ENCODE measurements at regions not wholly inside any gene's neighbourhood (a gene's known extent, or its start where the extent isn't known, plus 50 kb on each side); places are given as distances from the start of the nearest gene placed in this dataset.

- no peak for TF ChIP-seq CTCF (IDR thresholded peaks at IDR 0.05; ENCODE audit: low read depth, low read length)
- H3K4me3 ChIP-seq (ENCODE audit: low read depth, low read length), result no peak overlapping the region
- no peak for DNase-seq
- H3K9me3 ChIP-seq, result no peaks in the 10 kb centered on the region
- no peaks in the 10 kb centered on the region for H3K36me3 ChIP-seq
- no peaks in the 10 kb centered on the region for H3K4me1 ChIP-seq
- H3K27me3 ChIP-seq, result no peaks in the 10 kb centered on the region
These were observed 64.7 kb downstream of the OXSM start for GRCh38 chr3:25854635-25855034.

- H3K36me3 ChIP-seq, result no peaks in the 10 kb centered on the region
- no peak for TF ChIP-seq CTCF (IDR thresholded peaks at IDR 0.05; ENCODE audit: low read depth, low read length)
- no peaks in the 10 kb centered on the region for H3K4me1 ChIP-seq
- H3K9me3 ChIP-seq, result no peaks in the 10 kb centered on the region
- DNase-seq, result no peak
- no peaks in the 10 kb centered on the region for H3K27me3 ChIP-seq
- no peak overlapping the region for H3K4me3 ChIP-seq (ENCODE audit: low read depth, low read length)
These were observed 65.4 kb downstream of the OXSM start for GRCh38 chr3:25855266-25855784.

- Histone ChIP-seq H3K4me1 (no peaks in the 10 kb centered on the region), H3K9me3 (no peaks in the 10 kb centered on the region), H3K36me3 (no peaks in the 10 kb centered on the region), H3K27me3 (no peaks in the 10 kb centered on the region), H3K4me3 (ENCODE audit: low read depth, low read length) (no peak overlapping the region)
- no peak for DNase-seq
- TF ChIP-seq CTCF (IDR thresholded peaks at IDR 0.05; ENCODE audit: low read depth, low read length), result peak; percentile 73
These were observed 67.1 kb downstream of the OXSM start for GRCh38 chr3:25856902-25857518.

- Histone ChIP-seq H3K4me1 (no peaks in the 10 kb centered on the region), H3K9me3 (no peaks in the 10 kb centered on the region), H3K36me3 (no peaks in the 10 kb centered on the region), H3K4me3 (ENCODE audit: low read depth, low read length) (no peak overlapping the region), H3K27me3 (no peaks in the 10 kb centered on the region)
- no peak for TF ChIP-seq CTCF (IDR thresholded peaks at IDR 0.05; ENCODE audit: low read depth, low read length)
- no peak for DNase-seq
These were observed 71.7 kb downstream of the OXSM start for GRCh38 chr3:25861566-25861965.

GRCh38 chr3:25863011-25863415 is 73.1 kb downstream of the OXSM start:
- no peak for DNase-seq
- Histone ChIP-seq H3K27me3 (no peaks in the 10 kb centered on the region), H3K4me1 (no peaks in the 10 kb centered on the region), H3K4me3 (ENCODE audit: low read depth, low read length) (no peak overlapping the region), H3K9me3 (no peaks in the 10 kb centered on the region), H3K36me3 (no peaks in the 10 kb centered on the region)
- TF ChIP-seq CTCF (IDR thresholded peaks at IDR 0.05; ENCODE audit: low read depth, low read length), result no peak

- peak; percentile 20 for TF ChIP-seq CTCF (IDR thresholded peaks at IDR 0.05; ENCODE audit: low read depth, low read length)
- no peaks in the 10 kb centered on the region for H3K36me3 ChIP-seq
- H3K4me1 ChIP-seq, result no peaks in the 10 kb centered on the region
- H3K4me3 ChIP-seq (ENCODE audit: low read depth, low read length), result no peak overlapping the region
- H3K9me3 ChIP-seq, result no peaks in the 10 kb centered on the region
- DNase-seq, result no peak
- no peaks in the 10 kb centered on the region for H3K27me3 ChIP-seq
These were observed 73.6 kb downstream of the OXSM start for GRCh38 chr3:25863416-25863959.

Measured in BE2C (cell line).